ENCODE measurements at regions not wholly inside any gene's neighbourhood (a gene's known extent, or its start where the extent isn't known, plus 50 kb on each side); places are given as distances from the start of the nearest gene placed in this dataset.

DNA sequence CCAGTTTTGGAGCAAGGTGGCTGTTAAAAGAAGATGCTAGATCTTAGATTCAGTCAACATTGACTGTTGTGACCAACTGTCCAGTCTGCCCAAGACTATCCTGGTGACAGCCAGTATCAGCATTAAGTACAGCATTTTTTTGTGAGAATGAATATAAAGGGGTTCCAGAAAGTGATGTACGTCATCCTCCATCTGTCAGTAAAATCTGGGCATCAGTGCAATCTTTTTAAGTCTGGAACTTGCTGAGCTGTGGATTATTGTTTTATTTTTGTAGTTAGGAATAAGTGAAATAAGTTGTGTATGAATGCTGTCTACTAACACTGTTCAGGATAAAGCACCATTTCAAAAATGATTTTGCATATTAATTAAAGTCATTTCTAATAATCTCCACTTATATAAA lies 1020.0 kb upstream of the GHITM start:
- DNase-seq (ENCODE audit: low read depth, low spot score): no peak
- CTCF ChIA-PET: no interaction called here
- POLR2A ChIA-PET: no interaction called here
- H3K9me3 ChIP-seq (ENCODE audit: control insufficient read depth, insufficient read depth, low read length): no peaks in the 10 kb centered on the region
- no peak overlapping the region for H3K4me3 ChIP-seq (ENCODE audit: low read depth, low read length)
- H3K27ac ChIP-seq (ENCODE audit: low read depth, low read length): no peak overlapping the region
- TF ChIP-seq, protein P1, sequence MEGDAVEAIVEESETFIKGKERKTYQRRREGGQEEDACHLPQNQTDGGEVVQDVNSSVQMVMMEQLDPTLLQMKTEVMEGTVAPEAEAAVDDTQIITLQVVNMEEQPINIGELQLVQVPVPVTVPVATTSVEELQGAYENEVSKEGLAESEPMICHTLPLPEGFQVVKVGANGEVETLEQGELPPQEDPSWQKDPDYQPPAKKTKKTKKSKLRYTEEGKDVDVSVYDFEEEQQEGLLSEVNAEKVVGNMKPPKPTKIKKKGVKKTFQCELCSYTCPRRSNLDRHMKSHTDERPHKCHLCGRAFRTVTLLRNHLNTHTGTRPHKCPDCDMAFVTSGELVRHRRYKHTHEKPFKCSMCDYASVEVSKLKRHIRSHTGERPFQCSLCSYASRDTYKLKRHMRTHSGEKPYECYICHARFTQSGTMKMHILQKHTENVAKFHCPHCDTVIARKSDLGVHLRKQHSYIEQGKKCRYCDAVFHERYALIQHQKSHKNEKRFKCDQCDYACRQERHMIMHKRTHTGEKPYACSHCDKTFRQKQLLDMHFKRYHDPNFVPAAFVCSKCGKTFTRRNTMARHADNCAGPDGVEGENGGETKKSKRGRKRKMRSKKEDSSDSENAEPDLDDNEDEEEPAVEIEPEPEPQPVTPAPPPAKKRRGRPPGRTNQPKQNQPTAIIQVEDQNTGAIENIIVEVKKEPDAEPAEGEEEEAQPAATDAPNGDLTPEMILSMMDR (IDR thresholded peaks at IDR 0.05; ENCODE audit: low read depth, low read length): no peak
- H3K27me3 ChIP-seq (ENCODE audit: control insufficient read depth, insufficient read depth, low read length): no peaks in the 10 kb centered on the region

DNA sequence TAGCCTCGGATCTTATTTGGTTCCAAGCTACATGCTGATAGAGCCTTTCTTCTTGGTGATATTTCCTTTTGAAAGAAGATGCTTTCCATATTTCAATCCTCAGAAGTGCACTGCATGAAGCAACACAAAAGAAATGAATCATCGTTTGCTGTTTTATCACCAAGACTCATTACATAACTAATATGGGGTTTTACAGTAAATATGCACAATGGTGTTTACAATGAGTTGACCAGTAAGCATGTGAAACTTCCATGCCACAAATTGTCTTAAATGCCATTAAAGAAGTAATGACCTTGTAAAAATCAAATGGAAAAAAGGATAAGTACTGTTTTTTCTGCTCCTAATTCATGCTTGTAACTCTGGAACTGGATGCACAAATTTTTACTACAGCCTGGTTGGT lies 1017.0 kb upstream of the GHITM start:
- DNase-seq (ENCODE audit: low read depth, low spot score): no peak
- POLR2A ChIA-PET: no interaction called here

DNA sequence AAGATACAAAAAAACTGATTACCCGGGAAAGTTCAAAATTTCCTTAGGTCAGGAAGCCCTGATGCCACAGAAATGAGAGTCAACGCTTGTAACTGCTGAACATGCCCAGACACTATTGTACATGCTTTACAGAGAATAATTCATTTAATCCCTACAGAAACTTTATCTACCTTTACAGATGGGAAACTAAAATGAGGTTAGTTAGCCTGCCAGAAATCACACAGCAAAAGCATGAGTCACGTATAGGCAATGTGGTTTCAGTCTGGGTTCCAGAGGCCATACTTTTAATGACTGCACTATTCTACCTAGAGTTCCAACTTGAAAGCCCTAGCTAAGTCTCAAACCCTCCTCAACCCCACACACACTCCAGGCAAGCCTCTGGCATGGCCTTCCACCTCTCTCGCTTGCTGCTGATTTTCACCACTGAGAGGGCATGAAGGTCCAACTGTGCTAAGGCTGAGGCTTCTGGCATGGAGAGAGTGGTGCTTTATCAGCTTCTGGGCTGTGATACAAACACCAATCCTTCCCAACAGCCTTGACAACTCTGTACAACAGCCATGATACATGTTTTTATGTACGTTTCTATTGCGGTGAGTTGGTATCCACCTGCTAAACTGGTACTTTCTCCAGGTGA lies 1011.2 kb upstream of the GHITM start:
- CTCF ChIA-PET: no interaction called here
- Histone ChIP-seq H3K27ac (ENCODE audit: low read depth, low read length) (no peak overlapping the region), H3K27me3 (ENCODE audit: control insufficient read depth, insufficient read depth, low read length) (no peaks in the 10 kb centered on the region), H3K4me3 (ENCODE audit: low read depth, low read length) (no peak overlapping the region), H3K9me3 (ENCODE audit: control insufficient read depth, insufficient read depth, low read length) (no peaks in the 10 kb centered on the region; the same call in 1 of the 2 replicates)
- POLR2A ChIA-PET: no interaction called here
- DNase-seq (ENCODE audit: low read depth, low spot score): no peak
- TF ChIP-seq, protein P1 (IDR thresholded peaks at IDR 0.05; ENCODE audit: low read depth, low read length): no peak

More for the DNA sequence above, 1017.0 kb upstream of the GHITM start:
- H3K27ac ChIP-seq (ENCODE audit: low read depth, low read length): no peak overlapping the region
- no peak overlapping the region for H3K4me3 ChIP-seq (ENCODE audit: low read depth, low read length)
- CTCF ChIA-PET: no interaction called here
- no peaks in the 10 kb centered on the region for H3K27me3 ChIP-seq (ENCODE audit: control insufficient read depth, insufficient read depth, low read length)
- no peaks in the 10 kb centered on the region for H3K9me3 ChIP-seq (ENCODE audit: control insufficient read depth, insufficient read depth, low read length)
- TF ChIP-seq, protein P1 (IDR thresholded peaks at IDR 0.05; ENCODE audit: low read depth, low read length): no peak

DNA sequence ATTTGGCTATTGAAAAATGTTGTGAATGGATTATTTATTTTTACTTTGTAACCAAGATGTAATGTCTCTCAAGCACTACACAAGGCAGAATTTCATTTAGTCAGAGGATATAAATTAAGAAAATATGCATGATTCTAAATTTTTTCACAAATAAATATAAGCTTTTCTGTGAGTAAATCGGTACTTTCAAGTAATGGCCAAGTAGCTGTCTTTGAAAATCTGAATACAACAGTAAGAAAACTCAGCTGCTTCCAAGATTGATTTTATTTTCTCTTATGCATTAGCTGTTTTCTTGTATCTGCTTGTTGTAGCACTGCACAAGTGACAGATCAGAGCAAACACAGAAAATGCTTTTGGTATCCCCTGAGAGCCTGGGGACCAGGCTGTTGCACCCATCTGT lies 998.5 kb upstream of the GHITM start:
- H3K27ac ChIP-seq (ENCODE audit: low read depth, low read length): no peak overlapping the region
- CTCF ChIA-PET: no interaction called here
- no peak for DNase-seq (ENCODE audit: low read depth, low spot score)
- H3K9me3 ChIP-seq (ENCODE audit: control insufficient read depth, insufficient read depth, low read length): peaks cover 7% of the 10 kb centered on the region; the same call in 1 of the 2 replicates
- no peaks in the 10 kb centered on the region for H3K27me3 ChIP-seq (ENCODE audit: control insufficient read depth, insufficient read depth, low read length)
- TF ChIP-seq, protein P1 (IDR thresholded peaks at IDR 0.05; ENCODE audit: low read depth, low read length): no peak
- POLR2A ChIA-PET: no interaction called here
- H3K4me3 ChIP-seq (ENCODE audit: low read depth, low read length): no peak overlapping the region

DNA sequence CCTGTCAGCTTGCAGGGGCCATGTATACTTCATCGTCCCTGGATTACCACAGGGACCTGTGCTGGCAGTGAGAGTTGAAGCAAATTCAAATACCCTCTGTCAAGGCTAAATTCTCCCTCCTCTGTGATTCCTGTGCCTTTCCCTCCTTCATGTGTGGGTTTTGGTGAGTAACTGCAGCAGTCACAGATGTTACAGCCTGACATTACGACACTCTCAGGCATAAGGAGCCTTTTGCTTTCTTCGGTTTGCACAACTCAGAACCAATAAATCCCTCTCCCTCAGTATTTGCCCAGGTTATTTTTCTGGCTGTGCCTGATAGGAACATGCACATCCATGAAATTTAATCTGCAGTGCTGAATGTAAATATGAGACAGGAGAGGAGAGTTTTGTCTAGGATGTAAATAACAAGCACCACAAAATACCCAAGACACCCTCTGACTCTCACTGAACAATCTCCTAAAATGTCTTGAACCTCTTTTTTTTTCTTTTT lies 997.2 kb upstream of the GHITM start:
- peaks cover 7% of the 10 kb centered on the region; the same call in 1 of the 2 replicates for H3K9me3 ChIP-seq (ENCODE audit: control insufficient read depth, insufficient read depth, low read length)
- no peak overlapping the region for H3K27ac ChIP-seq (ENCODE audit: low read depth, low read length)
- no peaks in the 10 kb centered on the region for H3K27me3 ChIP-seq (ENCODE audit: control insufficient read depth, insufficient read depth, low read length)
- TF ChIP-seq, protein P1 (IDR thresholded peaks at IDR 0.05; ENCODE audit: low read depth, low read length): no peak
- no peak for DNase-seq (ENCODE audit: low read depth, low spot score)
- ChIA-PET POLR2A (no interaction called here), CTCF (no interaction called here)
- H3K4me3 ChIP-seq (ENCODE audit: low read depth, low read length): no peak overlapping the region
